GM03348 (cell line): ENCODE measurements at regions not wholly inside any gene's neighbourhood (a gene's known extent, or its start where the extent isn't known, plus 50 kb on each side); places are given as distances from the start of the nearest gene placed in this dataset.

Experiments
- DNase-seq: peaks from one replicate; pipeline ENCODE4 v3.0.0; 2012; ENCODE audit warnings: low spot score

- no peak for DNase-seq
These were observed 67.1 kb upstream of the ROBO2 start for GRCh38 chr3:76972624-76973296.

GRCh38 chr3:76976996-76977395, 62.9 kb upstream of the ROBO2 start:
- DNase-seq: no peak

GRCh38 chr3:76985645-76986044, 54.3 kb upstream of the ROBO2 start:
- DNase-seq: no peak

GRCh38 chr3:76986876-76987474, 52.9 kb upstream of the ROBO2 start:
- no peak for DNase-seq
